ENCODE measurements at regions not wholly inside any gene's neighbourhood (a gene's known extent, or its start where the extent isn't known, plus 50 kb on each side); places are given as distances from the start of the nearest gene placed in this dataset.

- TF ChIP-seq CTCF (IDR thresholded peaks at IDR 0.05): no peak
- TF ChIP-seq POLR2A (IDR thresholded peaks at IDR 0.05): no peak
Observed at GRCh38 chr10:131445623-131446022, 134.1 kb upstream of the TCERG1L start.

Measured in testis (tissue), 2 donors.